ENCODE measurements at regions not wholly inside any gene's neighbourhood (a gene's known extent, or its start where the extent isn't known, plus 50 kb on each side); places are given as distances from the start of the nearest gene placed in this dataset.

- H3K9ac ChIP-seq (ENCODE audit: low read length in 2 of 2): no peak overlapping the region
- peaks cover 5% of the 10 kb centered on the region for H3K4me1 ChIP-seq (ENCODE audit: control insufficient read depth, insufficient read depth, low read length)
- no peaks in the 10 kb centered on the region for H3K27me3 ChIP-seq (ENCODE audit: control insufficient read depth in 1 of 2, insufficient read depth in 2 of 2, low read length in 2 of 2)
- no peaks in the 10 kb centered on the region for H3K9me3 ChIP-seq (ENCODE audit: control insufficient read depth in 2 of 2, low read length in 2 of 2)
- H3K36me3 ChIP-seq (ENCODE audit: control insufficient read depth in 2 of 2, insufficient read depth in 2 of 2, low read length in 2 of 2): peaks cover 3% of the 10 kb centered on the region in 2 donors
- no peak overlapping the region for H3K27ac ChIP-seq (ENCODE audit: low read length)
- no peak overlapping the region for H3K4me3 ChIP-seq (ENCODE audit: low read length in 2 of 2)
Measured at GRCh38 chr5:124645396-124645795, 101.0 kb downstream of the ZNF608 start.

GRCh38 chr5:124644582-124644981 is 101.9 kb downstream of the ZNF608 start:
- H3K4me3 ChIP-seq (ENCODE audit: low read length in 2 of 2): no peak overlapping the region
- no peak overlapping the region for H3K9ac ChIP-seq (ENCODE audit: low read length in 2 of 2)
- H3K27ac ChIP-seq (ENCODE audit: low read length): no peak overlapping the region
- H3K36me3 ChIP-seq (ENCODE audit: control insufficient read depth in 2 of 2, insufficient read depth in 2 of 2, low read length in 2 of 2): peaks cover 3% of the 10 kb centered on the region in 2 donors
- no peaks in the 10 kb centered on the region for H3K9me3 ChIP-seq (ENCODE audit: control insufficient read depth in 2 of 2, low read length in 2 of 2)
- no peaks in the 10 kb centered on the region for H3K27me3 ChIP-seq (ENCODE audit: control insufficient read depth in 1 of 2, insufficient read depth in 2 of 2, low read length in 2 of 2)
- H3K4me1 ChIP-seq (ENCODE audit: control insufficient read depth, insufficient read depth, low read length): peaks cover 2% of the 10 kb centered on the region

GRCh38 chr5:124644138-124644537 is 102.3 kb downstream of the ZNF608 start:
- H3K4me1 ChIP-seq (ENCODE audit: control insufficient read depth, insufficient read depth, low read length): no peaks in the 10 kb centered on the region
- peaks cover 3% of the 10 kb centered on the region in 2 donors for H3K36me3 ChIP-seq (ENCODE audit: control insufficient read depth in 2 of 2, insufficient read depth in 2 of 2, low read length in 2 of 2)
- no peak overlapping the region for H3K4me3 ChIP-seq (ENCODE audit: low read length in 2 of 2)
- no peaks in the 10 kb centered on the region for H3K9me3 ChIP-seq (ENCODE audit: control insufficient read depth in 2 of 2, low read length in 2 of 2)
- H3K27me3 ChIP-seq (ENCODE audit: control insufficient read depth in 1 of 2, insufficient read depth in 2 of 2, low read length in 2 of 2): no peaks in the 10 kb centered on the region
- no peak overlapping the region for H3K27ac ChIP-seq (ENCODE audit: low read length)
- no peak overlapping the region for H3K9ac ChIP-seq (ENCODE audit: low read length in 2 of 2)

- no peak overlapping the region for H3K27ac ChIP-seq (ENCODE audit: low read length)
Measured at GRCh38 chr5:124643336-124643735, 103.1 kb downstream of the ZNF608 start.

GRCh38 chr5:124642151-124642550 is 104.3 kb downstream of the ZNF608 start:
- Histone ChIP-seq H3K4me3 (ENCODE audit: low read length in 2 of 2) (no peak overlapping the region), H3K9me3 (ENCODE audit: control insufficient read depth in 2 of 2, low read length in 2 of 2) (no peaks in the 10 kb centered on the region), H3K36me3 (ENCODE audit: control insufficient read depth in 2 of 2, insufficient read depth in 2 of 2, low read length in 2 of 2) (peaks cover 0 to 3% of the 10 kb centered on the region in 2 donors), H3K4me1 (ENCODE audit: control insufficient read depth, insufficient read depth, low read length) (no peaks in the 10 kb centered on the region), H3K27me3 (ENCODE audit: control insufficient read depth in 1 of 2, insufficient read depth in 2 of 2, low read length in 2 of 2) (no peaks in the 10 kb centered on the region), H3K27ac (ENCODE audit: low read length) (no peak overlapping the region), H3K9ac (ENCODE audit: low read length in 2 of 2) (no peak overlapping the region)

More at GRCh38 chr5:124643336-124643735, 103.1 kb downstream of the ZNF608 start:
- Histone ChIP-seq H3K27me3 (ENCODE audit: control insufficient read depth in 1 of 2, insufficient read depth in 2 of 2, low read length in 2 of 2) (no peaks in the 10 kb centered on the region), H3K36me3 (ENCODE audit: control insufficient read depth in 2 of 2, insufficient read depth in 2 of 2, low read length in 2 of 2) (peaks cover 3% of the 10 kb centered on the region in 2 donors), H3K4me3 (ENCODE audit: low read length in 2 of 2) (no peak overlapping the region), H3K9me3 (ENCODE audit: control insufficient read depth in 2 of 2, low read length in 2 of 2) (no peaks in the 10 kb centered on the region), H3K9ac (ENCODE audit: low read length in 2 of 2) (no peak overlapping the region), H3K4me1 (ENCODE audit: control insufficient read depth, insufficient read depth, low read length) (no peaks in the 10 kb centered on the region)

- Histone ChIP-seq H3K36me3 (ENCODE audit: control insufficient read depth in 2 of 2, insufficient read depth in 2 of 2, low read length in 2 of 2) (no peaks in the 10 kb centered on the region), H3K9me3 (ENCODE audit: control insufficient read depth in 2 of 2, low read length in 2 of 2) (no peaks in the 10 kb centered on the region), H3K9ac (ENCODE audit: low read length in 2 of 2) (no peak overlapping the region), H3K4me1 (ENCODE audit: control insufficient read depth, insufficient read depth, low read length) (no peaks in the 10 kb centered on the region), H3K4me3 (ENCODE audit: low read length in 2 of 2) (no peak overlapping the region), H3K27ac (ENCODE audit: low read length) (no peak overlapping the region), H3K27me3 (ENCODE audit: control insufficient read depth in 1 of 2, insufficient read depth in 2 of 2, low read length in 2 of 2) (no peaks in the 10 kb centered on the region)
Measured at GRCh38 chr5:124641154-124641792, 105.2 kb downstream of the ZNF608 start.

- Histone ChIP-seq H3K27me3 (ENCODE audit: control insufficient read depth in 1 of 2, insufficient read depth in 2 of 2, low read length in 2 of 2) (no peaks in the 10 kb centered on the region), H3K27ac (ENCODE audit: low read length) (no peak overlapping the region), H3K9ac (ENCODE audit: low read length in 2 of 2) (no peak overlapping the region), H3K36me3 (ENCODE audit: control insufficient read depth in 2 of 2, insufficient read depth in 2 of 2, low read length in 2 of 2) (no peaks in the 10 kb centered on the region), H3K9me3 (ENCODE audit: control insufficient read depth in 2 of 2, low read length in 2 of 2) (no peaks in the 10 kb centered on the region), H3K4me3 (ENCODE audit: low read length in 2 of 2) (no peak overlapping the region), H3K4me1 (ENCODE audit: control insufficient read depth, insufficient read depth, low read length) (no peaks in the 10 kb centered on the region)
Measured at GRCh38 chr5:124639095-124639665, 107.3 kb downstream of the ZNF608 start.

GRCh38 chr5:124637011-124637410 is 109.4 kb downstream of the ZNF608 start:
- Histone ChIP-seq H3K9ac (ENCODE audit: low read length in 2 of 2) (no peak overlapping the region), H3K27ac (ENCODE audit: low read length) (no peak overlapping the region), H3K36me3 (ENCODE audit: control insufficient read depth in 2 of 2, insufficient read depth in 2 of 2, low read length in 2 of 2) (no peaks in the 10 kb centered on the region), H3K4me1 (ENCODE audit: control insufficient read depth, insufficient read depth, low read length) (no peaks in the 10 kb centered on the region), H3K4me3 (ENCODE audit: low read length in 2 of 2) (no peak overlapping the region), H3K27me3 (ENCODE audit: control insufficient read depth in 1 of 2, insufficient read depth in 2 of 2, low read length in 2 of 2) (no peaks in the 10 kb centered on the region), H3K9me3 (ENCODE audit: control insufficient read depth in 2 of 2, low read length in 2 of 2) (no peaks in the 10 kb centered on the region)

- Histone ChIP-seq H3K9me3 (ENCODE audit: control insufficient read depth in 2 of 2, low read length in 2 of 2) (no peaks in the 10 kb centered on the region), H3K4me3 (ENCODE audit: low read length in 2 of 2) (no peak overlapping the region), H3K27me3 (ENCODE audit: control insufficient read depth in 1 of 2, insufficient read depth in 2 of 2, low read length in 2 of 2) (no peaks in the 10 kb centered on the region), H3K4me1 (ENCODE audit: control insufficient read depth, insufficient read depth, low read length) (no peaks in the 10 kb centered on the region), H3K9ac (ENCODE audit: low read length in 2 of 2) (no peak overlapping the region), H3K36me3 (ENCODE audit: control insufficient read depth in 2 of 2, insufficient read depth in 2 of 2, low read length in 2 of 2) (no peaks in the 10 kb centered on the region), H3K27ac (ENCODE audit: low read length) (no peak overlapping the region)
Measured at GRCh38 chr5:124634741-124635323, 111.6 kb downstream of the ZNF608 start.

- no peaks in the 10 kb centered on the region for H3K36me3 ChIP-seq (ENCODE audit: control insufficient read depth in 2 of 2, insufficient read depth in 2 of 2, low read length in 2 of 2)
- H3K9ac ChIP-seq (ENCODE audit: low read length in 2 of 2): no peak overlapping the region
- H3K27ac ChIP-seq (ENCODE audit: low read length): no peak overlapping the region
- H3K4me1 ChIP-seq (ENCODE audit: control insufficient read depth, insufficient read depth, low read length): no peaks in the 10 kb centered on the region
- H3K9me3 ChIP-seq (ENCODE audit: control insufficient read depth in 2 of 2, low read length in 2 of 2): no peaks in the 10 kb centered on the region
- no peak overlapping the region for H3K4me3 ChIP-seq (ENCODE audit: low read length in 2 of 2)
- no peaks in the 10 kb centered on the region for H3K27me3 ChIP-seq (ENCODE audit: control insufficient read depth in 1 of 2, insufficient read depth in 2 of 2, low read length in 2 of 2)
Measured at GRCh38 chr5:124634228-124634739, 112.2 kb downstream of the ZNF608 start.

- Histone ChIP-seq H3K9me3 (ENCODE audit: control insufficient read depth in 2 of 2, low read length in 2 of 2) (no peaks in the 10 kb centered on the region), H3K27ac (ENCODE audit: low read length) (no peak overlapping the region), H3K4me1 (ENCODE audit: control insufficient read depth, insufficient read depth, low read length) (peaks cover 2% of the 10 kb centered on the region), H3K4me3 (ENCODE audit: low read length in 2 of 2) (no peak overlapping the region), H3K36me3 (ENCODE audit: control insufficient read depth in 2 of 2, insufficient read depth in 2 of 2, low read length in 2 of 2) (no peaks in the 10 kb centered on the region), H3K27me3 (ENCODE audit: control insufficient read depth in 1 of 2, insufficient read depth in 2 of 2, low read length in 2 of 2) (no peaks in the 10 kb centered on the region), H3K9ac (ENCODE audit: low read length in 2 of 2) (no peak overlapping the region)
Measured at GRCh38 chr5:124633209-124633608, 113.2 kb downstream of the ZNF608 start.

Measured in stomach smooth muscle (tissue), 2 donors.